Transverse colon (tissue), 4 donors: ENCODE measurements at regions not wholly inside any gene's neighbourhood (a gene's known extent, or its start where the extent isn't known, plus 50 kb on each side); places are given as distances from the start of the nearest gene placed in this dataset.

Source experiments
- DNase-seq: peaks from one replicate; pipeline ENCODE4 v3.0.0-alpha.2; 2019
- H3K27ac ChIP-seq, 4 donors: fragments of 200-600 bp; sonication (generic); 2 replicates each; pipeline ENCODE4 v1.5.1; 2016 to 2018; ENCODE audit warnings: inconsistent platforms in 4 of 4
- H3K27me3 ChIP-seq: fragments of 200-600 bp; sonication (generic); 2 replicates; pipeline ENCODE4 v1.5.1; 2017; ENCODE audit warnings: inconsistent platforms
- H3K36me3 ChIP-seq, 4 donors: fragments of 200-600 bp; sonication (generic); 2 replicates each; pipeline ENCODE4 v1.5.1; 2017 to 2019; ENCODE audit warnings: inconsistent platforms in 4 of 4
- H3K4me1 ChIP-seq, 4 donors: fragments of 200-600 bp; sonication (generic); 2 replicates each; pipeline ENCODE4 v1.5.1; 2017 to 2020; ENCODE audit warnings: inconsistent platforms in 4 of 4
- H3K4me3 ChIP-seq, 4 donors: fragments of 200-600 bp; sonication (generic); 1 replicate in 1 of 4; 2 replicates in 3 of 4; pipeline versions ENCODE4 v1.5.1 to v1.6.1; 2017 to 2019; ENCODE audit warnings: inconsistent platforms in 4 of 4
- H3K9me3 ChIP-seq, 2 donors: fragments of 200-600 bp; sonication (generic); 2 replicates each; pipeline ENCODE4 v1.5.1; 2017 to 2019; ENCODE audit warnings: inconsistent platforms in 2 of 2
- CTCF ChIP-seq, 5 experiments: fragments of 200-600 bp in 3 of 5; fragments of 450-650 bp in 2 of 5; sonication (generic) in 3 of 5; IDR thresholded peaks; 1 replicate in 2 of 5; 2 replicates in 3 of 5; pipeline ENCODE4 v1.5.1; 2016 to 2017; ENCODE audit warnings: antibody characterized with exemption in 5 of 5, inconsistent platforms in 3 of 5, mild to moderate bottlenecking in 2 of 5, moderate library complexity in 1 of 5
- EP300 ChIP-seq: sonication (generic); formaldehyde crosslinking; IDR thresholded peaks from one replicate; pipeline ENCODE4 v1.6.1; 2017; ENCODE audit warnings: antibody characterized with exemption, low read depth
- POLR2A ChIP-seq: fragments of 450-650 bp; IDR thresholded peaks from one replicate; pipeline ENCODE4 v1.6.1; 2016; ENCODE audit warnings: antibody characterized with exemption, mild to moderate bottlenecking, moderate library complexity
- POLR2AphosphoS5 ChIP-seq, 3 donors: sonication (generic); formaldehyde crosslinking; IDR thresholded peaks; one replicate each; pipeline ENCODE4 v1.6.1; 2016; ENCODE audit warnings: antibody characterized with exemption in 3 of 3
- WGBS, 2 donors: methylation state at CpG; one replicate each; pipeline ENCODE4 v1.1.5; 2018; ENCODE audit warnings: low coverage in 1 of 2; 5-methylcytosine and 5-hydroxymethylcytosine counted together
- in situ Hi-C, 4 donors: fragments of 200-750 bp; cut with MboI; loops; one replicate each; pipeline versions ENCODE4 v1.15.0 to v1.15.1; 2017; ENCODE audit warnings: low sequenced_read_pairs in 3 of 4, low pct_ligation_motif_present in 1 of 4, low pct_unique_long_range_greater_than_20kb in 1 of 4
- intact Hi-C: fragments of 100-400 bp; cut with DNase I; formaldehyde crosslinking; loops from one replicate; pipeline ENCODE4 v1.15.1; 2023; ENCODE audit warnings: low total_unique reads

- H3K36me3 ChIP-seq = no peaks in the 10 kb centered on the region
- H3K9me3 ChIP-seq = no peaks in the 10 kb centered on the region
- H3K4me1 ChIP-seq = no peaks in the 10 kb centered on the region
- no peak overlapping the region for H3K4me3 ChIP-seq
- TF ChIP-seq CTCF (IDR thresholded peaks at IDR 0.05) = no peak
- TF ChIP-seq EP300 = no peak
- TF ChIP-seq POLR2AphosphoS5 (IDR thresholded peaks at IDR 0.05) = no peak
- TF ChIP-seq POLR2A = no peak
- H3K27me3 ChIP-seq = no peaks in the 10 kb centered on the region
- no peak for DNase-seq
- intact Hi-C loops (no loop called here), in situ Hi-C loops (no loop called here)
- no peak overlapping the region for H3K27ac ChIP-seq
- 47 to 62% methylated on average over 7 to 8 of the region's 8 CpGs for WGBS, 2 donors
Measured at GRCh38 chr5:107293541-107294210, 377.1 kb downstream of the EFNA5 start.

- in situ Hi-C loops (no loop called here), intact Hi-C loops (loop anchor here (1.0 kb wide), 1 partner anchor 34 kb away; no protein-coding TSS in a partner anchor)
- Histone ChIP-seq H3K9me3 (no peaks in the 10 kb centered on the region), H3K27ac (no peak overlapping the region), H3K27me3 (no peaks in the 10 kb centered on the region), H3K4me1 (no peaks in the 10 kb centered on the region), H3K36me3 (no peaks in the 10 kb centered on the region), H3K4me3 (no peak overlapping the region)
- DNase-seq = no peak
- 88 to 89% methylated on average over 3 to 4 of the region's 4 CpGs for WGBS, 2 donors
- TF ChIP-seq POLR2A = no peak
- no peak for TF ChIP-seq EP300
- TF ChIP-seq POLR2AphosphoS5 (IDR thresholded peaks at IDR 0.05) = no peak
- no peak for TF ChIP-seq CTCF (IDR thresholded peaks at IDR 0.05)
Measured at GRCh38 chr5:107291866-107292265, 378.9 kb downstream of the EFNA5 start.

GRCh38 chr5:107290780-107291398 is 379.8 kb downstream of the EFNA5 start:
- no peak for TF ChIP-seq EP300
- no peak for TF ChIP-seq CTCF (IDR thresholded peaks at IDR 0.05)
- no peak for TF ChIP-seq POLR2A
- no peak for TF ChIP-seq POLR2AphosphoS5 (IDR thresholded peaks at IDR 0.05)
- no peaks in the 10 kb centered on the region for H3K9me3 ChIP-seq
- in situ Hi-C loops = no loop called here
- no peaks in the 10 kb centered on the region for H3K4me1 ChIP-seq
- no peak overlapping the region for H3K4me3 ChIP-seq
- H3K36me3 ChIP-seq = no peaks in the 10 kb centered on the region
- H3K27ac ChIP-seq = no peak overlapping the region
- H3K27me3 ChIP-seq = no peaks in the 10 kb centered on the region
- WGBS, 2 donors = 81 to 90% methylated on average over 6 of the region's 6 CpGs
- intact Hi-C loops = loop anchor here (1.0 kb wide), 1 partner anchor 33 kb away; no protein-coding TSS in a partner anchor
- DNase-seq = no peak

- H3K36me3 ChIP-seq = no peaks in the 10 kb centered on the region
- H3K9me3 ChIP-seq = no peaks in the 10 kb centered on the region
- in situ Hi-C loops = no loop called here
- WGBS, 2 donors = 65 to 78% methylated on average over 3 to 4 of the region's 4 CpGs
- no peak for TF ChIP-seq POLR2A
- TF ChIP-seq CTCF (IDR thresholded peaks at IDR 0.05) = no peak
- TF ChIP-seq EP300 = no peak
- no peak for TF ChIP-seq POLR2AphosphoS5 (IDR thresholded peaks at IDR 0.05)
- intact Hi-C loops = no loop called here
- H3K4me3 ChIP-seq = no peak overlapping the region
- no peaks in the 10 kb centered on the region for H3K4me1 ChIP-seq
- H3K27ac ChIP-seq = no peak overlapping the region
- DNase-seq = no peak
- no peaks in the 10 kb centered on the region for H3K27me3 ChIP-seq
Measured at GRCh38 chr5:107289030-107289714, 381.6 kb downstream of the EFNA5 start.
